Gastroesophageal sphincter (tissue), 3 donors: ENCODE measurements at regions not wholly inside any gene's neighbourhood (a gene's known extent, or its start where the extent isn't known, plus 50 kb on each side); places are given as distances from the start of the nearest gene placed in this dataset.

Experiments used
- EP300 ChIP-seq: sonication (generic); formaldehyde crosslinking; IDR thresholded peaks from one replicate; pipeline ENCODE4 v1.6.1; 2017; ENCODE audit warnings: antibody characterized with exemption, mild to moderate bottlenecking
- POLR2A ChIP-seq, 2 donors: fragments of 450-650 bp; IDR thresholded peaks; one replicate each; pipeline ENCODE4 v1.6.1; 2017; ENCODE audit warnings: antibody characterized with exemption in 2 of 2, mild to moderate bottlenecking in 2 of 2, moderate library complexity in 1 of 2
- POLR2AphosphoS5 ChIP-seq: sonication (generic); formaldehyde crosslinking; IDR thresholded peaks from one replicate; pipeline ENCODE4 v1.6.1; 2017; ENCODE audit warnings: antibody characterized with exemption
- TF ChIP-seq, protein P1 (sequence below), 4 experiments: fragments of 200-600 bp in 2 of 4; fragments of 450-650 bp in 2 of 4; sonication (generic) in 1 of 4; IDR thresholded peaks; one replicate each; pipeline ENCODE4 v1.5.1; 2017 to 2019; ENCODE audit warnings: antibody characterized with exemption in 4 of 4, mild to moderate bottlenecking in 2 of 4, moderate library complexity in 2 of 4

DNA sequence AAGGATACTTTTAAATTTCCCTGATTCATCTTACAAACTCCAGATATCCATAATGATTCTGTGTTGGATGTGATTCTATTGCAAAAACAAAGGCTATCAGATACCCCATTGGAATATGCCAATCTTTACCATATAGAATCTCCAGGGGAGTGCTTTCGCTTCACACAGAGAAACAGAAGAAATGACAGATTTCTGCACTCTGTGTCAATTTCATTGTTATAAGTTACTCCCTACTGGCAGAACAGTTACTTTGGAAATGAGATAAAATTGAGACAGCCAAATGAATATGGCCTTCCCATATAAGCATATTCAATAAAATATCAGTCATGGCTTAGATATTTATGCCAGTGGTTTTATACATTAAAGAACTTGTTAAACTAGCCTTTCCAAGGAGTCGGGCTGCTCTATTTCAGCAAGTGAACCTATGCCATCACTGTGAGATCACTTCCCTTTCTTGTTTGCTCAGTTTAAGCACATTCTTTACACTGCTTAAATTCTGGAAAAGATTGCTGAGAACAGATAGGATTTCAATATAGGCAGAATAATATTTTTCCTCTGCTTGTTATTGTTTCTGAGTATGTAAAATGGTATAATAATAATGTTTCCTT lies 127.5 kb upstream of the ANXA10 start:
- TF ChIP-seq, protein P1, sequence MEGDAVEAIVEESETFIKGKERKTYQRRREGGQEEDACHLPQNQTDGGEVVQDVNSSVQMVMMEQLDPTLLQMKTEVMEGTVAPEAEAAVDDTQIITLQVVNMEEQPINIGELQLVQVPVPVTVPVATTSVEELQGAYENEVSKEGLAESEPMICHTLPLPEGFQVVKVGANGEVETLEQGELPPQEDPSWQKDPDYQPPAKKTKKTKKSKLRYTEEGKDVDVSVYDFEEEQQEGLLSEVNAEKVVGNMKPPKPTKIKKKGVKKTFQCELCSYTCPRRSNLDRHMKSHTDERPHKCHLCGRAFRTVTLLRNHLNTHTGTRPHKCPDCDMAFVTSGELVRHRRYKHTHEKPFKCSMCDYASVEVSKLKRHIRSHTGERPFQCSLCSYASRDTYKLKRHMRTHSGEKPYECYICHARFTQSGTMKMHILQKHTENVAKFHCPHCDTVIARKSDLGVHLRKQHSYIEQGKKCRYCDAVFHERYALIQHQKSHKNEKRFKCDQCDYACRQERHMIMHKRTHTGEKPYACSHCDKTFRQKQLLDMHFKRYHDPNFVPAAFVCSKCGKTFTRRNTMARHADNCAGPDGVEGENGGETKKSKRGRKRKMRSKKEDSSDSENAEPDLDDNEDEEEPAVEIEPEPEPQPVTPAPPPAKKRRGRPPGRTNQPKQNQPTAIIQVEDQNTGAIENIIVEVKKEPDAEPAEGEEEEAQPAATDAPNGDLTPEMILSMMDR (IDR thresholded peaks at IDR 0.05) = no peak
- TF ChIP-seq POLR2A (IDR thresholded peaks at IDR 0.05) (no peak), POLR2AphosphoS5 (no peak), EP300 (no peak)
